ENCODE measurements at regions not wholly inside any gene's neighbourhood (a gene's known extent, or its start where the extent isn't known, plus 50 kb on each side); places are given as distances from the start of the nearest gene placed in this dataset.

GRCh38 chr21:33174756-33175155, 55.0 kb upstream of the IFNAR2 start:
- H2AFZ ChIP-seq = no peak overlapping the region

More at GRCh38 chr21:33174756-33175155, 55.0 kb upstream of the IFNAR2 start:
- Histone ChIP-seq H3K27ac (no peak overlapping the region), H3K9ac (no peak overlapping the region), H3K4me2 (ENCODE audit: low read length) (no peak overlapping the region), H3K79me2 (no peaks in the 10 kb centered on the region), H3K4me1 (no peaks in the 10 kb centered on the region), H3K9me3 (ENCODE audit: control insufficient read depth, low read length) (no peaks in the 10 kb centered on the region), H3K27me3 (ENCODE audit: control insufficient read depth, insufficient read depth, low read length) (no peaks in the 10 kb centered on the region), H3K36me3 (ENCODE audit: control insufficient read depth, insufficient read depth, low read length) (no peaks in the 10 kb centered on the region), H3K4me3 (ENCODE audit: low read depth, low read length) (no peak overlapping the region)
- TF ChIP-seq CTCF (IDR thresholded peaks at IDR 0.05) = no peak

Measured in parathyroid adenoma (tissue), 2 donors.